Cerebellar cortex (tissue), 1 donor: ENCODE measurements at regions not wholly inside any gene's neighbourhood (a gene's known extent, or its start where the extent isn't known, plus 50 kb on each side); places are given as distances from the start of the nearest gene placed in this dataset.

Experiments
- DNase-seq: peaks from one replicate; pipeline ENCODE4 v3.0.0-alpha.2; 2015; ENCODE audit warnings: low spot score

GRCh38 chr21:38885909-38886308 lies 80.2 kb downstream of the ETS2 start:
- no peak for DNase-seq

GRCh38 chr21:38884440-38884839 lies 78.7 kb downstream of the ETS2 start:
- no peak for DNase-seq

GRCh38 chr21:38883142-38883541 lies 77.4 kb downstream of the ETS2 start:
- no peak for DNase-seq

- no peak for DNase-seq
These were observed 75.4 kb downstream of the ETS2 start for GRCh38 chr21:38881131-38881530.

- no peak for DNase-seq
These were observed 74.8 kb downstream of the ETS2 start for GRCh38 chr21:38880577-38880966.

GRCh38 chr21:38879912-38880576 lies 74.3 kb downstream of the ETS2 start:
- DNase-seq: no peak

GRCh38 chr21:38878379-38879179 lies 72.8 kb downstream of the ETS2 start:
- DNase-seq: no peak

GRCh38 chr21:38875694-38876492 lies 70.2 kb downstream of the ETS2 start:
- no peak for DNase-seq
